K562 (cell line): ENCODE measurements at regions not wholly inside any gene's neighbourhood (a gene's known extent, or its start where the extent isn't known, plus 50 kb on each side); places are given as distances from the start of the nearest gene placed in this dataset.
A peak's percentile ranks its signal among the peaks of the same experiment; 100 is the strongest.

Experiments
- ATAC-seq: fragments of 200-7000 bp; cut with Tn5 transposase; 3 replicates; pipeline ENCODE4 v1.9.1; 2020; ENCODE audit warnings: moderate library complexity
- BruUV-seq: library from RNA; stranded (reverse); fragments of 400-500 nt; replicated peaks from 2 replicates; lab custom pipeline; 2021; lab: Mats Ljungman, UMichigan
- CTCF ChIA-PET: fragments of 300-600 bp; formaldehyde crosslinking; extraction: SDS; loops from one replicate; lab custom pipeline; 2021; ENCODE audit warnings: low intra/inter-chr PET ratio; lab: Yijun Ruan, JAX
- POLR2A ChIA-PET: fragments of 300-600, 350-650 bp; sonication (Branson Sonifier 250); formaldehyde crosslinking; extraction: SDS; loops from one replicate; lab custom pipeline; 2021; ENCODE audit warnings: antibody characterized with exemption, inconsistent platforms; lab: Yijun Ruan, JAX
- DNase-seq, 4 experiments: peaks; one replicate each; pipeline versions ENCODE4 v3.0.0 to v3.0.0-alpha.2; 2011 to 2018; ENCODE audit warnings: low spot score in 3 of 4, mixed read lengths in 3 of 4; ENCODE audit errors: extremely low read depth in 1 of 4
- FAIRE-seq: peaks from 2 replicates; lab custom pipeline; 2011; peaks lifted over from hg19 to GRCh38; lab: Jason Lieb, UNC
- H2AFZ ChIP-seq: 2 replicates; pipeline ENCODE4 v1.6.0; 2011; ENCODE audit warnings: low read depth, low read length, control low read depth, inconsistent platforms
- H3K27ac ChIP-seq: fragments of 200-600 bp; 3 replicates; pipeline ENCODE4 v1.8.0; 2011; ENCODE audit warnings: low read depth, mild to moderate bottlenecking, control low read depth, inconsistent platforms, low read length, moderate library complexity, mixed read lengths; ENCODE audit errors: extremely low read depth
- H3K27me3 ChIP-seq, 2 experiments: fragments of 300-600 bp in 1 of 2; 2 replicates in 1 of 2; 3 replicates in 1 of 2; pipeline versions ENCODE4 v1.6.0 to v1.8.0; 2011; ENCODE audit warnings: inconsistent platforms in 2 of 2, low read length in 2 of 2, mild to moderate bottlenecking in 1 of 2, mixed read lengths in 1 of 2, moderate library complexity in 1 of 2; ENCODE audit not compliant: control insufficient read depth in 2 of 2, insufficient read depth in 2 of 2
- H3K36me3 ChIP-seq: fragments of 300-600 bp; 3 replicates; pipeline ENCODE4 v1.8.0; 2011; ENCODE audit warnings: mild to moderate bottlenecking, low read length, inconsistent platforms; ENCODE audit not compliant: control insufficient read depth, insufficient read depth
- H3K4me1 ChIP-seq, 2 experiments: fragments of 200-600 bp in 1 of 2; replicated peaks in 1 of 2; 2 replicates in 1 of 2; 3 replicates in 1 of 2; pipeline versions ENCODE4 v1.5.1 to v1.8.0; 2011; ENCODE audit warnings: inconsistent platforms in 2 of 2, low read length in 2 of 2, mild to moderate bottlenecking in 1 of 2, mixed read lengths in 1 of 2, moderate library complexity in 1 of 2; ENCODE audit not compliant: control insufficient read depth in 2 of 2, insufficient read depth in 2 of 2
- H3K4me2 ChIP-seq: 2 replicates; pipeline ENCODE4 v1.6.1; 2011; ENCODE audit warnings: low read length, control low read depth, inconsistent platforms, mixed read lengths; ENCODE audit not compliant: insufficient read depth
- H3K4me3 ChIP-seq: fragments of 200-600 bp; sonication (generic), shearing (Covaris generic); 2 replicates; pipeline ENCODE4 v1.5.1; 2016; ENCODE audit warnings: control low read depth, inconsistent platforms
- H3K79me2 ChIP-seq: fragments of 200-600 bp; 3 replicates; pipeline ENCODE4 v1.8.0; 2011; ENCODE audit warnings: low read length, inconsistent platforms; ENCODE audit not compliant: control insufficient read depth, insufficient read depth
- H3K9ac ChIP-seq, 2 experiments: 2 replicates each; pipeline versions ENCODE4 v1.6.0 to v1.6.1; 2011; ENCODE audit warnings: low read depth in 2 of 2, low read length in 2 of 2, control low read depth in 1 of 2, inconsistent platforms in 1 of 2, mild to moderate bottlenecking in 1 of 2, mixed read lengths in 1 of 2; ENCODE audit not compliant: insufficient read depth in 1 of 2
- H3K9me1 ChIP-seq: one replicate; pipeline ENCODE4 v1.6.0; 2011; ENCODE audit warnings: inconsistent platforms, mild to moderate bottlenecking, low read length, moderate library complexity; ENCODE audit not compliant: control insufficient read depth, insufficient read depth
- H3K9me3 ChIP-seq: replicated peaks from 2 replicates; pipeline ENCODE4 v1.5.1; 2011; ENCODE audit warnings: low read depth, low read length, inconsistent platforms; ENCODE audit not compliant: control insufficient read depth, insufficient read depth
- H4K20me1 ChIP-seq: replicated peaks from 2 replicates; pipeline ENCODE4 v1.6.1; 2011; ENCODE audit warnings: low read length, inconsistent platforms, mixed read lengths; ENCODE audit not compliant: control insufficient read depth, insufficient read depth
- BCL6 ChIP-seq: fragments of 250-450 bp; sonication (Bioruptor Pico); IDR thresholded peaks from 2 replicates; pipeline ENCODE4 v1.4.0; 2020
- CAMTA2 ChIP-seq: fragments of 250-450 bp; sonication (Bioruptor Pico); conservative IDR thresholded peaks from 2 replicates; pipeline ENCODE4 v1.5.1; 2022
- CHD1 ChIP-seq: fragments of 200-600 bp; sonication (generic); IDR thresholded peaks from one replicate; pipeline ENCODE4 v1.6.1; 2012; ENCODE audit warnings: mild to moderate bottlenecking, moderate library complexity, low read length, inconsistent platforms
- POLR2B ChIP-seq: fragments of 450-650 bp; IDR thresholded peaks from 2 replicates; pipeline ENCODE4 v1.6.1; 2018; ENCODE audit warnings: low read depth; ENCODE audit not compliant: partially characterized antibody
- ZFP36 ChIP-seq: fragments of 150-350 bp; IDR thresholded peaks from 2 replicates; pipeline ENCODE4 v1.6.1; 2018; ENCODE audit warnings: low read length, low read depth; ENCODE audit not compliant: partially characterized antibody
- WGBS: fragments of 100-300 bp; shearing (Covaris generic); methylation state at CpG from one replicate; pipeline ENCODE4 v1.1.6; 2016; ENCODE audit warnings: low coverage, mixed read lengths; ENCODE audit not compliant: insufficient coverage; ENCODE audit errors: missing lambda C conversion rate; 5-methylcytosine and 5-hydroxymethylcytosine counted together
- in situ Hi-C: fragments of 300-500 bp; cut with MboI; formaldehyde crosslinking; loops from 4 replicates; pipeline ENCODE4 v1.15.0; 2018; ENCODE audit warnings: inconsistent platforms, mixed read lengths
- intact Hi-C: fragments of 100-400 bp; cut with micrococcal nuclease; formaldehyde crosslinking; loops from 2 replicates; pipeline ENCODE4 v1.14.2; 2022

GRCh38 chr2:41906338-41906725 is 141.5 kb upstream of the PKDCC start:
- no peaks in the 10 kb centered on the region for H3K79me2 ChIP-seq
- no peak overlapping the region for H3K27ac ChIP-seq
- no peaks in the 10 kb centered on the region; the same call in 1 of the 2 replicates for H4K20me1 ChIP-seq
- DNase-seq (no peak), ATAC-seq (no peak), FAIRE-seq (no peak)
- no peaks in the 10 kb centered on the region; a peak in 1 of 5 replicates for H3K27me3 ChIP-seq
- in situ Hi-C loops: no loop called here
- TF ChIP-seq CHD1 (no peak), ZFP36 (peak; percentile 7)
- ChIA-PET CTCF (no interaction called here), POLR2A (no interaction called here)
- 9% methylated on average over 4 of the region's 4 CpGs for WGBS
- intact Hi-C loops: no loop called here
- no peak overlapping the region for H3K4me2 ChIP-seq
- H3K9ac ChIP-seq: no peak overlapping the region
- H3K9me1 ChIP-seq: no peaks in the 10 kb centered on the region
- peaks cover 0 to 15% of the 10 kb centered on the region in 2 experiments; a peak in 3 of 5 replicates for H3K4me1 ChIP-seq
- H3K36me3 ChIP-seq: no peaks in the 10 kb centered on the region
- H3K4me3 ChIP-seq: no peak overlapping the region
- BruUV-seq: no TSS peak
- no peak overlapping the region for H2AFZ ChIP-seq
- no peaks in the 10 kb centered on the region for H3K9me3 ChIP-seq

- Histone ChIP-seq H2AFZ (no peak overlapping the region), H3K27ac (no peak overlapping the region; the same call in 2 of the 3 replicates), H3K79me2 (no peaks in the 10 kb centered on the region), H3K9me1 (no peaks in the 10 kb centered on the region), H3K9ac (no peak overlapping the region), H3K27me3 (no peaks in the 10 kb centered on the region; a peak in 2 of 5 replicates), H3K36me3 (no peaks in the 10 kb centered on the region), H3K9me3 (no peaks in the 10 kb centered on the region), H3K4me1 (peaks cover 0 to 15% of the 10 kb centered on the region in 2 experiments; a peak in 3 of 5 replicates), H4K20me1 (no peaks in the 10 kb centered on the region; the same call in 1 of the 2 replicates), H3K4me2 (peak overlapping the region; percentile 40; the same call in 1 of the 2 replicates), H3K4me3 (no peak overlapping the region)
- CTCF ChIA-PET: no interaction called here
- no TSS peak for BruUV-seq
- POLR2A ChIA-PET: interaction anchor here (0.9 to 1.1 kb wide), 2 partner anchors 9 to 20 kb away, joined by 3 to 4 read pairs; no protein-coding TSS in a partner anchor
- in situ Hi-C loops: no loop called here
- intact Hi-C loops: no loop called here
- no peak for FAIRE-seq
- no peak; the same call in 1 of the 3 replicates for ATAC-seq
- TF ChIP-seq POLR2B: no peak
- TF ChIP-seq CAMTA2: no peak
- no peak for TF ChIP-seq BCL6
- WGBS: 14% methylated on average over 6 of the region's 6 CpGs
- no peak for DNase-seq
Measured at GRCh38 chr2:41907141-41907540, 140.7 kb upstream of the PKDCC start.
